ENCODE measurements at regions not wholly inside any gene's neighbourhood (a gene's known extent, or its start where the extent isn't known, plus 50 kb on each side); places are given as distances from the start of the nearest gene placed in this dataset.

- no peak overlapping the region for H2BK15ac ChIP-seq (ENCODE audit: low read length)
- H3K4me3 ChIP-seq (ENCODE audit: extremely low read depth in 1 of 4, insufficient read depth in 2 of 4, low read depth in 3 of 4, low read length in 4 of 4): no peak overlapping the region
- H4K20me1 ChIP-seq (replicated peaks in 1 of 2; ENCODE audit: control insufficient read depth in 1 of 2, insufficient read depth in 2 of 2, low read length in 2 of 2): no peaks in the 10 kb centered on the region
- FAIRE-seq (no peak), DNase-seq (ENCODE audit: low read depth in 1 of 2, low spot score in 2 of 2) (no peak)
- no peak overlapping the region for H3K18ac ChIP-seq (ENCODE audit: extremely low read depth, low read length)
- no peak for TF ChIP-seq USF2 (IDR thresholded peaks at IDR 0.05; ENCODE audit: low read length)
- TF ChIP-seq RBBP5 (IDR thresholded peaks at IDR 0.05; ENCODE audit: borderline replicate concordance, low read depth, low read length): no peak
- TF ChIP-seq CTBP2 (IDR thresholded peaks at IDR 0.05; ENCODE audit: borderline replicate concordance, insufficient read depth, insufficient read length, low read length): no peak
- no peak overlapping the region for H3K4ac ChIP-seq (replicated peaks; ENCODE audit: insufficient read length, low read depth, low read length)
- H2BK120ac ChIP-seq (replicated peaks; ENCODE audit: low read depth, low read length): no peak overlapping the region
- H3K9me3 ChIP-seq (ENCODE audit: insufficient read depth in 2 of 2, low read depth in 1 of 2, low read length in 1 of 2): peaks cover 7 to 9% of the 10 kb centered on the region in 2 experiments; a peak in 1 of 4 replicates
- no peak overlapping the region for H4K8ac ChIP-seq (ENCODE audit: extremely low read depth, insufficient read depth, low read length)
- H3K36me3 ChIP-seq (ENCODE audit: control insufficient read depth in 2 of 4, insufficient read depth in 4 of 4, low read length in 3 of 4): no peaks in the 10 kb centered on the region
- H3K79me2 ChIP-seq (ENCODE audit: control insufficient read depth in 1 of 2, insufficient read depth in 2 of 2, low read length in 2 of 2): no peaks in the 10 kb centered on the region
- H2BK12ac ChIP-seq (ENCODE audit: low read depth, low read length): no peak overlapping the region
- H3K4me1 ChIP-seq (replicated peaks in 1 of 4; ENCODE audit: control insufficient read depth in 3 of 4, insufficient read depth in 4 of 4, low read length in 3 of 4): no peaks in the 10 kb centered on the region
- H2AFZ ChIP-seq (ENCODE audit: low read length): no peak overlapping the region
- H3K56ac ChIP-seq (replicated peaks; ENCODE audit: insufficient read length, low read depth, low read length): no peak overlapping the region
- POLR2A ChIA-PET (ENCODE audit: partially characterized antibody): no interaction called here
- no peak overlapping the region for H2BK5ac ChIP-seq (ENCODE audit: low read depth, low read length)
- no peaks in the 10 kb centered on the region; the same call in 1 of the 2 replicates for H3K23me2 ChIP-seq (ENCODE audit: low read depth, low read length)
- H3K23ac ChIP-seq (ENCODE audit: insufficient read length): no peak overlapping the region
- no peaks in the 10 kb centered on the region for H3K27me3 ChIP-seq (replicated peaks in 1 of 4; ENCODE audit: control insufficient read depth in 3 of 4, extremely low read depth in 1 of 4, insufficient read depth in 3 of 4, low read length in 3 of 4)
- no peak overlapping the region for H3K27ac ChIP-seq (ENCODE audit: low read depth, low read length)
- no peak overlapping the region for H2AK5ac ChIP-seq (ENCODE audit: low read depth, low read length)
- no peaks in the 10 kb centered on the region for H3K79me1 ChIP-seq (ENCODE audit: low read depth, low read length)
- H3K9ac ChIP-seq (replicated peaks in 1 of 4; ENCODE audit: extremely low read depth in 1 of 4, low read depth in 3 of 4, low read length in 3 of 4): no peak overlapping the region
- no peak overlapping the region for H2BK20ac ChIP-seq (ENCODE audit: low read length)
- CTCF ChIA-PET (ENCODE audit: partially characterized antibody): no interaction called here
- no peak overlapping the region for H3K14ac ChIP-seq (ENCODE audit: insufficient read length)
- no peak overlapping the region for H3K4me2 ChIP-seq (ENCODE audit: insufficient read depth in 1 of 2, low read depth in 2 of 2, low read length in 2 of 2)
- no peak overlapping the region for H4K91ac ChIP-seq (replicated peaks; ENCODE audit: insufficient read length, low read length)
- WGBS, 2 experiments (ENCODE audit: extremely low coverage in 1 of 2, insufficient coverage in 1 of 2, insufficient read length in 1 of 2, insufficient replicate concordance in 2 of 2, low coverage in 1 of 2, low lambda C conversion rate in 2 of 2, missing lambda C conversion rate in 1 of 2): 100% methylated on average over 2 of the region's 2 CpGs; no CpG with 5 or more reads in 1 of the 2 experiments
- no peak overlapping the region for H4K5ac ChIP-seq (ENCODE audit: insufficient read length, low read depth, low read length)
Observed at GRCh38 chr2:142484111-142484510, 353.3 kb upstream of the LRP1B start.

Measured in H1 (cell line).